ENCODE measurements at regions not wholly inside any gene's neighbourhood (a gene's known extent, or its start where the extent isn't known, plus 50 kb on each side); places are given as distances from the start of the nearest gene placed in this dataset.
"Not testable (repeated sequence)": the region's sequence is repeated elsewhere in the genome, so short reads cannot be mapped to it uniquely, and the experiment has no call there.

DNA sequence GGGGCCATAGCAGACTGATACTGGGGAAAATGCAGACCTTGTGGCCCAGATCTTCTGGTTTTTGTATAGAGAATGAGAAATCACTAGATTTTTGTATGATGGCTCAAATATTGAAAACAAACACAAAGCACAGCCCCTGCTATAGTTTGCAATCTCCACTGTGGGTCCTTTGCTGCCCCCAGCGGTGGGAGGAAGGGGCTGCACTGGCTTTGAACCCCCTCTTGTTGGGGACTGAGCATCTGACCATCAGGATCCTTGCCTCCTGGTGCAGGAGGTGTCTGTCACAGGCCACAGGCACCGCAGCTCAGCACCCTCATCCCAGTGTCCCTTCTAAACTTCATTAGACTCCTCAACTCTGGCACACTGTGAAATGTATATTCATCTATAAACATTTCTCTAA lies 252.3 kb downstream of the BCL2L11 start:
- DNase-seq, result not testable (repeated sequence)

DNA sequence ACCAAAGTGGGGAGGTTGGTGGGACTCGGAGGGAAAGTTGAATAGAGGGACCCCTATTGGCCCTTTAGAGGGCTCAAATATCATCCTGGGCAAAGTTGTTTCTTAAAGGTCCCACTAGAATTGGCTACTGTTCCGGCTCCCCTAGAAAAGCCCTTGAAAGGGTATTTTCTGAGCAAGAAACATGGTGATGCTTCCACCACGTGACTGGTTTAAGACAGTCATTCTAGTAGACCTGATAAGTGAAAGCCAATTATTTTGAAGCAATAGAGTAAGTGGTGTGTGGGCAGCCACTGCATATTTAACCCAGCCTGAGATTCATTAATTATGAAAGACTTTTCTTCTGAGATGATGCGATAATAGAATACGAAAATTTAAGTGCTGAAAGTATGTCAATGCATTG lies 253.3 kb downstream of the BCL2L11 start:
- not testable (repeated sequence) for DNase-seq

DNA sequence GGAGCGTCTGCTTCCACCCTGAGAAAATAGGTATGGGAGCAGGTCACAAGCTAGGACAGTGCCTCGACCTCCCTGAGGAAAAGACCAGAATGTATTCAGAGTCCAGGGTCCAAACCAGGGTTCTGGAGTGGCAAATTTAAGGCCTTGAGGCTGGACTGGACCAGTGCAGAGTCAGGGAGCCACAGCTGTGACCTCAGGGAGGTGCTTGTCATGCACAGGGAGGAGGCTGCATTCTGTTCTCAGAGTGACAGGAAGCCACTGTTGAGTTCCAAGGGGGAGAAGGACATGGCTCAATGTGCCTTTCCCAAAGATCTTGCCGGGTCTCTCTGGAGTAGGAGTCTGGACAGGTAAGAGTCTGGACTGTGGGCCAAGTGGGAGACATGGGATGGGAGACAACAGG lies 254.0 kb downstream of the BCL2L11 start:
- not testable (repeated sequence) for DNase-seq

DNA sequence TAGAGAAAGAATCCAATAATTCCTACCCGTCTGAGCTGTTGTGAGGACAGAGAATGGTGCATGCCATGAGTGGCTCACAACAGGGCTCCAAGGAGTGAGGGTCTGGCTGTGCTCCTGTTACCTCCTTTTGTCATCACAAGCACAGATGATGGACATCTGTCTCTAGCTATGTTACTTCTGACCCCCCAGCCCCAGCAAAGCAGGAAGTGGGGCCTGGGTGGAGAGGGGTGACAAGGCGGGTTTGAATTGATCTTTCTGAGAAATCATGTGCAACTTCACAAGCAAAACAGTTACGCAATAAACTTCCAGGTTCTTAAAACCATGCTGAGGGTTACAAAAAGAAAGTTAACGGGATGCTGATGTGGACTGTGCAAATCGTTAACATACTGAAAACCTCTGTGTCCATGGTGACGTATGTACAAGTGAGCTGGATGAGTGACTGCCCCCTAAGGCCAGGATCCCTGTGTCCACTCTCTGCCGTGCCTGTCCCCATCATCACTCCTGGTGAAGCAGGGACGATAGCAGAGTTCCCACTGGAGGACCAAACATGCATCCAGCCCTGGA lies 254.7 kb downstream of the BCL2L11 start:
- DNase-seq, result not testable (repeated sequence)

DNA sequence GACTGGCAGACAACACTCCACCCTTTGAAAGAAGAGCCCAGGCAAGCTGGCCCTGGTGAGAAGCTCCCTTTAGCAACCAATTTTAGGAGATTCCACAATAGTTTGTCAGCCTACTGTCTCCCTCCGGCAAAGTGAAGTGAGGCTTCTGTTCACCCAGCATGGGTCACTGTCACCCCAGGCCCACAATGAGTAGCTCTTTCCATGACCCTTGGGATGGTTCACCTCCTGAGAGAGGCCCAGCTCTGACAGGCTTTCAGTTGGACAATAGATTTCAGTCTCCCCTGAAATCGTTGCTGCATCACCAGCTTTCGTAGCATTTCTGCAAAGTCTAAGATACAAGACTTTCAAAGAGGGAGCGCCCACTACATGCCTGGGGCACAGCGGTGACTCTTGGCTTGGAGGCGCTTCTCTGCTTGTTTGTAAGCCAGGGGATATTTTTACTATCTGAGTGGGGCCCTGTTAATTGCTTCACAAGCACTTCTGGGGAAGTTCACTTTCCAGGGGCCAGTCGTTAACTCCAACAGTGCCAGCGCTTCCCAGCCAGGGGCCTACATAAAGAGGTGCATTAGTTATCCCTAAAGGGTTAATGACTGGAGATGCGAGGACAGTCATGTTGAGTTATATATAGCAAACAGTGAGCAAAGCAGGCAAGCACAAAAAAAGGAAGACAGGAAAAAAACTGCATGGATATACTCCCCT lies 255.7 kb downstream of the BCL2L11 start:
- DNase-seq, result not testable (repeated sequence)

DNA sequence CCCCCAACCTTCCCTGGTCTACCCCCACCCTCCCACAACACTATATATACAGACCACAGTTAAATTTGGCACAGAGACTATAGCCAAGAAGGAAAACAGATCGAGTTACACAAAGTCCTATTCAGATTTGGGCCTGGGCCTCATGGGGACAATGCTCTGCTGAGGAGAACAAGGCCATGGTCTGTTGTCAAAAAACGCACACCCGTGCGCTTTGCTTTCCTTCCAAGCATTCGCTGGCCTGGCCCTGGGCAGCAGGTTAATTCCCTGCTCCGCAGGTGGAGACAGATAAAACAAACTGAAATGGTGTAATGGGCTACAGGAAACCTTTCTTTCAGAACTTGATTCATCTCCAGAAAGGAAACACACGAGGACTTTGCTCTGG lies 256.2 kb downstream of the BCL2L11 start:
- DNase-seq, result not testable (repeated sequence)

DNA sequence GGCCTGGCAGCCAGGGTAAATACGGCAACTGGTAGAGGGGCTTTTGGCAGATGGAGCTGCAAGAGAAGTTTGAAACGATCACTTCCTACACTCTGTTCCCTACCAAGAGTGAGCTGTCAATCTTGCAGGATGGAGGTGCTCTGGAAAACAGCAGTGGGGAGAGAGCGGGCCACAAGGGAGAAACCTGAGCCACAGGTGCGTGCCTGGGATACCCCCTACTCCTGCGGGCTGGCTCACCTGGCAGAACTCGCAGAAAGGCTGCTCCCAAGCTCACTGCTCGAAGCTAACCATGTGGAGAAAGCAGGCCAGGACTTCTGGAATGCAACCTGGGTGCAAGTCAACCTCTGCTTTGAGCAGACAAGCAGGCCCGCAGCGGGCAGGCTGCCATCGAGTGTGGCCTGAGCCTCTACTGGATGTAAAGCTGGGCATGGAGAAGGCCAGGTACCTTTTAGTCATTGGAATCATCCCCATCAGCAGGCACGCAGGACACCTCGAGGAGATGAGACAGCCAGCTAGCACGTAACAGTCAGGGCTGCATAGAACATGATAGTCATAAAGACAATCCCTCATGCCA lies 256.8 kb downstream of the BCL2L11 start:
- DNase-seq, result not testable (repeated sequence)

DNA sequence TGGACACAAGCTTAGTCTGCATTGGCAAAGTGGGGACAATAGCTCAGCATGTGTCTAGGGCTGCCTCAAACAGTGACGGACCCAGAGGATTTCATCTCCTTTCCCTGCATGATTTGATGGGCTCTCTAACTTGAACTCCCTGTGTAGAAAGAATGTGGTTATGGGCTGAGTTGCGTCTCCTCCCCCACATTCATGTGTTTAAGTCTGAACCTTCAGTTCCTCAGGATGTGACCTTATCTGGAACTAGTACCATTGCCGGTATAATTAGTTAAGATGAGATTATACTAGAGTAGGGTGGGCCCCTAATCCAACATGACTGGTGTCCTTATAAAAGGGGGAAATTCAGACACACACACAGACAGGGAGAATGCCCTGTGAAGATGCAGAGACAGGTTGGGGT lies 257.6 kb downstream of the BCL2L11 start:
- DNase-seq, result not testable (repeated sequence)

DNA sequence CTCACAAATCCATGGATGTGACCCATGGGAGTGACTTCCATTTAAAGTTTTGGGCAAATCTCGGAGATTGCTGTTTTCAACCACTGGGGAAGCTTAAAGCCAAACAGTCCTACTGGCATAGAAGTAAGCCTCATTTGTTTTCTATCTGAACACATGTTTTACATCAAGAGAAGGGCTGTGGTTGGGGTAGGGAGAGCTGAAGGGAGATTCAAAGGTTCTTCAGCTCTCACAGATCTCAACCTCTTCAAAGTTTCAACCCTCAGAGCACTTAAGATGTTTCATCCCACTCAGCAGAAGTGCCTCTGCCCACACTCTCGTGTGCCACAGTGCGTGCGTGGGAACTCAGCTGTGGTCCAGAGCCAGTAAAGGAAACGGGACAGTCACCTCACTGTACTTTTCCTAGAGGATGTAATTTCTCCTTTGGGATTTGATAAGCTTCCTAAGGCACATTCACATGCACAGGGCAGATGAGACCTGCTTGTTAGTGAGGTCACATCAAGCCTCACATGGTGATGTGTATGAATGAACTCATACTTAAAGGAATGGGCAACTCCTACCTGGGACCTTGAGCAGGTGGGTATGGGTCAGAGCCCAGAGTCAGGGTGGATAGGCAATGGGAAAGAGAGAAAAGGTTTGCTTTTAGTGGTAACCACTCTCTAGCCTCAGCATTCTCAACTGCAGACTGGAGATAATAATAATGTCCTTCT lies 260.2 kb downstream of the BCL2L11 start:
- not testable (repeated sequence) for DNase-seq

DNA sequence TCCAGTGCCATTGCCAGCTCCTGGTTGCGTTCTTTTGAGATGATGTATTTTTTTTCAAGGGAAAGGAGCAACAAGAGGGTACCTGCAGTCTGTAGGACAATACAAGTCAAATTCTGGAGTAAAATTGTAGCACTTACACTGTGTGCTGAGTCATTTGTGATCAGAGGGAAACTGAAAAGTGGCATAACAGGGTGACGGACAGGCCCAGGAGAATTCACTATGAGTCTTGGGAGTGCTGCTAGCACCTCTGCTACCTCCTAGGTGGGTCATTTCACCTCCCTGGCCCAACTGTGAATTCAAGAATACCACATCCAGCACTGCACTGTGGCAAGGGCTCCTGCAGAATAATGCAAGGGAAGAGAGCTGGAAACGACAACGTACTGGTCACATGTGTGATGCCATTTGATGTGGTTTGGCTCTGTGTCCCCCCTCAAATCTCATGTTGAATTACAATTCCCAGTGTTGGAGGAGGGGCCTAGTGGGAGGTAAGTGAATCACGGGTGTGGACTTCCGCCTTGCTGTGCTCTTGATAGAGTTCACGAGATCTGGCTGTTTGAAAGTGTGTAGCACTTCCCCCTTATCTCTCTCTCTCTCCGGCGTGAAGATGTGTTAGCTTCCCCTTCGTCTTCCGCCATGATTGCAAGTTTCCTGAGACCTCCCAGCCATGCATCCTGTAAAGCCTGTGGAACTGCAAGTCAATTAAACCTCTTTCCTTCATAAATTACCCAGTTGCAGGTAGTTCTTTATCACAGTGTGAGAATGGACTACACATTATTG lies 261.0 kb downstream of the BCL2L11 start:
- not testable (repeated sequence) for DNase-seq

DNA sequence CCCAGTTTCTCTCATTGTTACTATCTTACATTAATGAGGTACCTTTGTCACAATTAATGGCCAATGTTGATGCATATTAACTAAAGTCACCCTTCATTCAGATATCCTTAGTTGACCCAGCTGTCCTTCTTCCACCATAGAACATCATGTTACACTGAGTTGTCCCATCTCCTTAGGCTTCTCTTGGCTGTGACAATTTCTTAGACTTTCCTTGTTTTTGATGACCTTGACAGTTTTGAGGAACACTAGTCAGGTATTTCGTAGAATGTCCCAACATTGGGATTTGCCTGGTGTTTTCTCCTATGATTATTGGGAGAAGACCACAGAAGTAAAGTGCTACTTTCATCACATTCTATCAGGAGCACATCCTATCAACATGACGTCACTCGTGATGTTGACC lies 261.8 kb downstream of the BCL2L11 start:
- DNase-seq, result not testable (repeated sequence)

DNA sequence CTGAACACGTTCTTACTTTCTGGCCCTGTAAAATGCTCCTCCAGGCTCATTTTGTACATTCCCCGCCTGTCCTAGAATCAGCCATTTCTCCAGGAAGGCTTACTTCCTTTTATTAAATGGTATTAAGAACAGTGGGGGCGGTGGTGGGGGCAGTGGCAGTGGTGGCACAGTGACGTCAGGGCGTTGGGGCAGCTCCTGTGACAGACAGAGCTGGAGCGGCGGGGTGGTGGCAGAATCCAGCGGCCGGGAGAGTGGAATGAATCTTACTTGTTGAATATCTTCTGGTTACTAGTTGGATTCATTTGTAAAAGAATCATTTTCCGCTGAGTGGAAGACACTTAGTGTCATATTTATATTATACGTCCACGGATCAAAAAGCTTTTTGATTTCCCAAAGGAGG lies 262.6 kb downstream of the BCL2L11 start:
- DNase-seq, result not testable (repeated sequence)

DNA sequence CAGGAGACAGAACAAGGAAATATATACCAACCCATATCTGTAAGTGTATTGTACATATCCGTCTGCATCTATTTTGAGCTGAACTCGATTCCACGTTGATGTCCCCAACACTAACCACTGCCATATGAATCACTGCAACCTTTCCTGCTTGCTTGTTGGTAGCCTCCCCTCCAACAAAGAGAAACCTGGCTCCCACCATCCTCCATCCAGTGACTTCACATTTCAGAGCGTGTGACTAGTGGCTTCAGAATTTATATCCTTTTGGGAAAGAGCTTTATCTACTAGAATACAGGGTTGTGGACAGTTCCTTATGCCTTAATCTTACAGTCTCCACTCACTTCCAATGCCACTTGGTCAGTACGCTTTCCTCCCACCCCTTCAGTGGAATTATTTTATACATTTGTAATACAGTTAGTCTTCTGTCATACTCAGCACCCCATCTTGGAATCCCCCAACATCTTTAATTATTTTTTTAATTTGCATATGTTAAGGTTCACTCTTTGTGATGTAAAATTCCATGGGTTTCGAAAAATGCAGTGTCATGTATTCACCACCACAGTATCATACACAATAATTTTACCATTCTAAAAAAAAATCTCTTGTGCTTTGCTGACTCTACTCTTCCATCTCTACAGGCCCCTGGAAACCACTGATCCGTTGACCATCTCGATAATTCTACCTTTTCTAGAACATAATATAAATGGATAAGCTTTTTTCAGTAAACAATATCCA lies 264.7 kb downstream of the BCL2L11 start:
- DNase-seq, result not testable (repeated sequence)

DNA sequence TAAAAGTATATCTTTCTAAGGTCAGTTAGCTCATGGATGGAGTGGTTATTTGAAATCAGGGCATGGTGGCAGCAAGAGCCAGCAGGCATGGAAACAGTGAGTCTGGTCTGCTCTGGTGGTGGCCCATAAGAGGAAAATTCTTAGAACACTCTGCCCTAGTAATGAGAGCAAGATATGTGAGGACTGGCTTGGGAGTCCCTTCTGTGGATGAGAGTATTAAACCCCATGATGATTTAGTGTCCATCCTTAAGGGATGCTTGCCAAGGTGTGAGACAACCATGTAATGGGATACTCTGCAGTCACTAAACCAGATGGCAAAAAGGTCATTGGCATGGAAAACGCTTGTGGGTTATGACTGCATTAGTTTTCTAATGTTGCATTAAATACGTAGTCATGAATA lies 269.9 kb downstream of the BCL2L11 start:
- DNase-seq, result not testable (repeated sequence)

DNA sequence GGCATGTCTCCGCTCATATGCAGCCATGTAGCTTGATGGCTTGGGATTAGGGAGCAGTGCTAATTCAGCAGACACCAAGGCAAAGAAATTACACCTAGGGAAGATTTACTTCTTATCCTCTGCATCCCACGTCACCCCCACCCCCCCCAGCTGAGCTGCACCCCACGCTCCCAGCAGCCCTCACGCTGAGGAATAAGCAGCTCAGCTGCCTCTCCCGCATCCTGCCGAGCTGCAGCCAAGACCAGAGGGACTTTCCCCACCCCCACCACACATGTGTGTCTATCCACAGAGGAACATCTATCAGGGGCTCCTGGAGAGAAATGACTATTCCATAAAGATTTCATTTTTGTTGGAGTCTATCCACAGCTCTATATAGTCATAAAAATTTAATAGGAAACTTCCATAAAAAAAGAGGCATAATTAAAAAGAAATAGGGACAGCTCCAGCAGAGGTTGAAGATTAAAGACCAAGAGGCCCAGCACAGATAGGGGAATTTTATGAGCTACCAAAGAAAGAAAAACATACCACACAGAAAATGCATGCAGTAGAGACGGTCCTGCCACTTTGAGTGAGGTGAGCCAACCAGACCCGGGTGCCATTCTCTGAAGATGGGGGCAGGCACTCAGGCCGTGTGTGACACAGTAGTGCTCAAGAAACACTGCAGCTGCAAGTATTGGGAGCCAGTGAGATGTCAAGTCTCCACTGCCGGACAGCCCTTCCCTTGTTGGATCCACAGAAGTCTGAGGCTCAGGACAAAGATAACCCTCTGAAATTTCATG lies 274.8 kb downstream of the BCL2L11 start:
- not testable (repeated sequence) for DNase-seq

DNA sequence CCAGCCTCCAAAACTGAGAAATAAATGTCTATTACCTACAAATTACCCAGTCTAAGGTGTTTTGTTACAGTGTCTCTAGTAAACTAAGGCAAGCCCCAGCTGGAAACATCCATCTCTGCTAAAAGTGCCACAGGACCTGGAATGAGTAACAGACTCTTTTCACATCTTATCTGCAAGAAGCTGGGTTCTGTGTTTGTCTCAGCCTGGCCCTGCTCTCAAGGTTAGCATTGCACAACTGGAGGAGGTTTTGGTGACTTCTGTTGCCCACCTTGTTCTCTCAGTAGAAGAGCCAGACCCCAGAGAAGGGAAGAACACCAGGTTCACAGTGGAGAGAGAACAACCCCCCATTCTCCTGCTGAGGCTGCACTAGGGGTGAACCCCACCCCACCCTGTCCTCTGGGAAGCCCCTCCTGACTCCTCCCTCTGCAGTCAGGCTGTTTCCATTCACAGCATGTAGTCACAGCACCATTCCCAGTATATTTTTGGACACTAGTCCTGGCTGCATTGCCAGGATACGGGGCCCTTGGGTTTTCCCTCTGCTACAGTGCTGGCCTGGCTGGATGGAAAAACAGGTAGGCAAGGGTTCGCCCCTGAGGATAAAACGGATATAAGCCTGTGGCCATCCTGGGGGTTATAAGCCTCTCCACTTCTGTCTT lies 280.0 kb downstream of the BCL2L11 start:
- DNase-seq, result not testable (repeated sequence)

DNA sequence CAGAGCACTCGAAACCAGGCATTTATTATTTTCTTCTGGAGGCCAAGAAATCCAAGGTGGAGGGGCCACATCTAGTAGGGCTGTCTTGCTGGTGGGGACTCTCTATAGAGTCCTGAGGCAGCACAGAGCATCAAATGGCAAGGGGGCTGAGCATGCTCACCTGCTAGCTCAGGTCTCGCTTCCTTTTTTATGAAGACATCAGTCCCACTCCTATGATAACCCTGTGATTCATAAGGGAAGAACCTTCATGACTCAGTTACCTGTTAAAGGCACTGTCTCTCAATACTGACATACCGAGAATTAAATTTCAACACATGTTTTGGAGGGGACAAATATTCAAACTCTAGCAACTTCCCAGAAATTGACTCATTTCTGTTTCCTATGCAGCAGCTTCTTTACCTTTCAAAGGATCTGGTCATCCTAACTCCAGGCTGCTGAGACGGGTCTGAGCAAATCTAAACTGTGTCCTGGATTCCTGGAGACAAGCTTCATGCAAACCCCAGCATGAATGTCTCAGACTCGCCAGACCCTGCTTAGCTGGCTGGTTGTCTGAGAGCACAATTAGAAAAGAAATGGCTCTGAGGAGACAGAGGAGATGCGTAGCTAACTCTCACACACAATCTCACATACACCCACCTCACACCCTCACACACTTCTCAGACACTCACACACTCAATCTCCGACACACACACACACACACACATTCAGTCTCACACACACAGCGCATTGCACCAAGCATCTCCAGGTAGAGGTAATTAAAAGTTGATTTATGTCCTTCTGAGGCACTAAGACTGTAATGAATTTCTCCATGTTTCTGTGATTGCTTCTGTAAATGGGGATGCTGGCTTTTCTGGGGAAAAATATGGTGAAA lies 280.8 kb downstream of the BCL2L11 start:
- DNase-seq, result not testable (repeated sequence)

DNA sequence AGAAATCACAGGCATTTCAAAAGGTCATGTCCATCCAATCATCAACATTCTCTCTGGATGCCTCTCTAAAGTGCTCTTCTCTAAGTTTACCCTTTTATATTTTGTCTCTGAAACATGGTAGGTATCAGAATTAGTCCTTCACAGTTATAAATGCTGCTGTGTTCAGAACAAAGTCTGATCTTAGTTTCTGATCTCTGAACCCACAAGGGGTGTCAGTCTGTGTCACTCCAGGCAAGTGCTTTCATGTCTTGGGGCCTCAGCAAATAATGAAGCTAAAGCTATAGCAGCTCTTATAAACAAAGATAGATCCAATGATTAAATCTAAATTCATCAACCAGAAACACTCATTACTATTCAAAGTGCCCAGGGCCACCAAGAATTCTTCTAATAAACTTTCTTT lies 281.7 kb downstream of the BCL2L11 start:
- DNase-seq, result not testable (repeated sequence)

DNA sequence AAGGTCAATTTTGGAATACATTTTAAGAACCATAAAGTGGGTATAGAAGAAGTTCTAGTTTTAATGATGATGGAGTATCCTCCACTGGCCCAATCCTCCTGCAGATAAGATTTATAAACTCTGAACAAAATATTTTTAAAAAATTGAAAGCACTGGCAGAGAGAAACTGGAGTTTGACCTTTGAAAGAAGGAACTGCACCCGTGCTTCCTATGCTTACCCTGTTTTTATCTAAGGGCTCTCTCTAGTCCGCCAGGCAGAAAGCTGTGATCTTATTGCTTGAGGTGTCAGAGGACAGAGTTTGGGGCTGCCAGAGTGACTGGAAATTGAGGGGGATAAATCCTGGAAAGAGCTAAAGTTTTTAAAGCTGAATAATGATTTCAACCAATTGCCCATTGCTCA lies 282.6 kb downstream of the BCL2L11 start:
- DNase-seq, result not testable (repeated sequence)

DNA sequence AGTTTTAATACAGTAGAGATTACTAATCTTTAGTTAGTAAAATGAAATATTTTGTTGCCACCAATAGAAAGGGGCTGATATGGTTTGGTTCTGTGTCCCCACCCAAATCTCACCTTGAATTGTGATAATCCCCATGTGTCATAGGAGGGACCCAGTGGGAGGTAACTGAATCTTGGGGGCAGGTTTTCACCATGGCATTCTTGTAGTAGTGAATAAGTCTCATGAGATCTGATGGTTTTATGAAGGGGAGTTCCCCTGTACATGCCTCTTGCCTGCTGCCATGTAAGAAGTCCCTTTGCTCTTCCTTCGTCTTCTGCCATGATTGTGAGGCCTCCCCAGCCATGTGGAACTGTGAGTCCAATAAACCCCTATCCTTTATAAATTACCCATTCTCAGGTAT lies 285.9 kb downstream of the BCL2L11 start:
- DNase-seq, result not testable (repeated sequence)
